Thymus (tissue), 11 donors: ENCODE measurements at regions not wholly inside any gene's neighbourhood (a gene's known extent, or its start where the extent isn't known, plus 50 kb on each side); places are given as distances from the start of the nearest gene placed in this dataset.

Source experiments
- DNase-seq, 9 donors: peaks; one replicate each; pipeline ENCODE4 v3.0.0-alpha.2; 2013; ENCODE audit warnings: low spot score in 9 of 9, low read depth in 6 of 9, missing footprints in 1 of 9
- H3K27ac ChIP-seq, 2 donors: one replicate each; pipeline ENCODE4 v1.5.1; 2013; ENCODE audit warnings: control low read depth in 1 of 2, low read depth in 1 of 2, low read length in 1 of 2, mild to moderate bottlenecking in 1 of 2, moderate library complexity in 1 of 2
- H3K27me3 ChIP-seq, 2 donors: one replicate each; pipeline ENCODE4 v1.5.1; 2013; ENCODE audit warnings: low read length in 1 of 2; ENCODE audit not compliant: control insufficient read depth in 2 of 2, insufficient read depth in 1 of 2
- H3K36me3 ChIP-seq, 2 donors: one replicate each; pipeline ENCODE4 v1.5.1; 2013; ENCODE audit warnings: low read length in 1 of 2, mild to moderate bottlenecking in 1 of 2, moderate library complexity in 1 of 2; ENCODE audit not compliant: control insufficient read depth in 2 of 2, insufficient read depth in 2 of 2
- H3K4me1 ChIP-seq, 2 donors: one replicate each; pipeline ENCODE4 v1.5.1; 2013; ENCODE audit warnings: low read length in 2 of 2; ENCODE audit not compliant: control insufficient read depth in 2 of 2, insufficient read depth in 2 of 2
- H3K4me3 ChIP-seq, 2 donors: one replicate each; pipeline ENCODE4 v1.5.1; 2013; ENCODE audit warnings: low read length in 2 of 2, control low read depth in 1 of 2, mild to moderate bottlenecking in 1 of 2
- H3K9me3 ChIP-seq, 2 donors: one replicate each; pipeline ENCODE4 v1.5.1; 2013; ENCODE audit warnings: low read length in 1 of 2, mild to moderate bottlenecking in 1 of 2; ENCODE audit not compliant: control insufficient read depth in 2 of 2, insufficient read depth in 1 of 2
- WGBS: extraction: QIAGEN DNeasy Blood & Tissue Kit; methylation state at CpG from one replicate; pipeline ENCODE4 v1.1.7; 2013; 5-methylcytosine and 5-hydroxymethylcytosine counted together
- donor health status: healthy.

- Histone ChIP-seq H3K27me3 (no peaks in the 10 kb centered on the region), H3K4me1 (no peaks in the 10 kb centered on the region), H3K4me3 (no peak overlapping the region), H3K36me3 (no peaks in the 10 kb centered on the region), H3K27ac (no peak overlapping the region), H3K9me3 (no peaks in the 10 kb centered on the region)
- DNase-seq = no peak
- WGBS = 90% methylated on average over 2 of the region's 2 CpGs
These were observed 352.9 kb downstream of the CYRIA start for GRCh38 chr2:16312771-16313170.

GRCh38 chr2:16311521-16312440 is 353.9 kb downstream of the CYRIA start:
- Histone ChIP-seq H3K36me3 (no peaks in the 10 kb centered on the region), H3K27ac (no peak overlapping the region), H3K4me1 (no peaks in the 10 kb centered on the region), H3K4me3 (no peak overlapping the region), H3K27me3 (no peaks in the 10 kb centered on the region), H3K9me3 (no peaks in the 10 kb centered on the region)
- no peak for DNase-seq
- 74% methylated on average over 8 of the region's 8 CpGs for WGBS

- no peak overlapping the region for H3K4me3 ChIP-seq
- no peak for DNase-seq
- 94% methylated on average over 2 of the region's 2 CpGs for WGBS
- H3K27me3 ChIP-seq = no peaks in the 10 kb centered on the region
- H3K4me1 ChIP-seq = no peaks in the 10 kb centered on the region
- no peaks in the 10 kb centered on the region for H3K9me3 ChIP-seq
- H3K27ac ChIP-seq = no peak overlapping the region
- H3K36me3 ChIP-seq = no peaks in the 10 kb centered on the region
These were observed 356.8 kb downstream of the CYRIA start for GRCh38 chr2:16308816-16309215.

- H3K27me3 ChIP-seq = no peaks in the 10 kb centered on the region
- 60% methylated on average over 2 of the region's 2 CpGs for WGBS
- no peak overlapping the region for H3K4me3 ChIP-seq
- peaks cover 0 to 4% of the 10 kb centered on the region in 2 donors for H3K4me1 ChIP-seq
- no peaks in the 10 kb centered on the region for H3K9me3 ChIP-seq
- no peaks in the 10 kb centered on the region for H3K36me3 ChIP-seq
- no peak overlapping the region for H3K27ac ChIP-seq
- DNase-seq = no peak
These were observed 360.6 kb downstream of the CYRIA start for GRCh38 chr2:16304876-16305590.

GRCh38 chr2:16303761-16304160 is 361.9 kb downstream of the CYRIA start:
- Histone ChIP-seq H3K27ac (no peak overlapping the region), H3K36me3 (no peaks in the 10 kb centered on the region), H3K27me3 (no peaks in the 10 kb centered on the region), H3K4me3 (no peak overlapping the region), H3K4me1 (peaks cover 0 to 4% of the 10 kb centered on the region in 2 donors), H3K9me3 (no peaks in the 10 kb centered on the region)
- WGBS = 96% methylated on average over 8 of the region's 8 CpGs
- DNase-seq = no peak

- Histone ChIP-seq H3K36me3 (no peaks in the 10 kb centered on the region), H3K4me1 (peaks cover 0 to 4% of the 10 kb centered on the region in 2 donors), H3K9me3 (no peaks in the 10 kb centered on the region), H3K27ac (no peak overlapping the region), H3K27me3 (no peaks in the 10 kb centered on the region), H3K4me3 (no peak overlapping the region)
- no peak for DNase-seq
- 58% methylated on average over 6 of the region's 6 CpGs for WGBS
These were observed 362.4 kb downstream of the CYRIA start for GRCh38 chr2:16303273-16303577.

- Histone ChIP-seq H3K27ac (no peak overlapping the region), H3K4me1 (peaks cover 0 to 4% of the 10 kb centered on the region in 2 donors), H3K27me3 (no peaks in the 10 kb centered on the region), H3K9me3 (no peaks in the 10 kb centered on the region), H3K36me3 (no peaks in the 10 kb centered on the region), H3K4me3 (no peak overlapping the region)
- 55% methylated on average over 11 of the region's 11 CpGs for WGBS
- peak in 3 of 9 donors; percentile 1 to 29 (median 4) for DNase-seq
These were observed 362.3 kb downstream of the MYCN start for GRCh38 chr2:16302431-16303272.

GRCh38 chr2:16301961-16302360 is 361.6 kb downstream of the MYCN start:
- H3K27ac ChIP-seq = no peak overlapping the region
- WGBS = 95% methylated on average over 2 of the region's 2 CpGs

GRCh38 chr2:16298866-16299265 is 358.5 kb downstream of the MYCN start:
- H3K4me1 ChIP-seq = peaks cover 0 to 4% of the 10 kb centered on the region in 2 donors
- H3K9me3 ChIP-seq = no peaks in the 10 kb centered on the region
- no peak overlapping the region for H3K4me3 ChIP-seq
- DNase-seq = no peak
- no peaks in the 10 kb centered on the region for H3K27me3 ChIP-seq
- 98% methylated on average over 3 of the region's 3 CpGs for WGBS
- no peaks in the 10 kb centered on the region for H3K36me3 ChIP-seq
- no peak overlapping the region for H3K27ac ChIP-seq

More at GRCh38 chr2:16301961-16302360, 361.6 kb downstream of the MYCN start:
- Histone ChIP-seq H3K36me3 (no peaks in the 10 kb centered on the region), H3K9me3 (no peaks in the 10 kb centered on the region), H3K27me3 (no peaks in the 10 kb centered on the region), H3K4me1 (peaks cover 0 to 4% of the 10 kb centered on the region in 2 donors), H3K4me3 (no peak overlapping the region)
- DNase-seq = no peak
